Thoracic aorta (tissue), 2 donors: ENCODE measurements at regions not wholly inside any gene's neighbourhood (a gene's known extent, or its start where the extent isn't known, plus 50 kb on each side); places are given as distances from the start of the nearest gene placed in this dataset.

Source experiments
- ATAC-seq: fragments of 150-250 bp; one replicate; pipeline ENCODE4 v1.8.0; 2017; ENCODE audit warnings: low read depth; ENCODE audit not compliant: insufficient number of reproducible peaks, low FRiP score
- DNase-seq: peaks from one replicate; pipeline ENCODE4 v3.0.0-alpha.2; 2020; ENCODE audit warnings: low spot score
- H3K27ac ChIP-seq, 2 donors: fragments of 200-600 bp; sonication (generic); 1 replicate in 1 of 2; 2 replicates in 1 of 2; pipeline ENCODE4 v1.5.1; 2016; ENCODE audit warnings: mild to moderate bottlenecking in 2 of 2, moderate library complexity in 2 of 2
- H3K27me3 ChIP-seq: fragments of 200-600 bp; sonication (generic); replicated peaks from 2 replicates; pipeline ENCODE4 v1.6.0; 2016; ENCODE audit warnings: mild to moderate bottlenecking; ENCODE audit not compliant: insufficient read depth
- H3K36me3 ChIP-seq: fragments of 200-600 bp; sonication (generic); one replicate; pipeline ENCODE4 v1.5.1; 2016
- H3K4me1 ChIP-seq, 2 donors: fragments of 200-600 bp; sonication (generic); 1 replicate in 1 of 2; 2 replicates in 1 of 2; pipeline versions ENCODE4 v1.5.1 to v1.6.0; 2016; ENCODE audit warnings: low read depth in 2 of 2, mild to moderate bottlenecking in 1 of 2; ENCODE audit not compliant: control insufficient read depth in 1 of 2
- H3K4me3 ChIP-seq: fragments of 200-600 bp; sonication (generic); 2 replicates; pipeline ENCODE4 v1.5.1; 2016; ENCODE audit warnings: mild to moderate bottlenecking
- H3K9me3 ChIP-seq: fragments of 200-600 bp; sonication (generic); 2 replicates; pipeline ENCODE4 v1.5.1; 2016
- TF ChIP-seq, protein P1 (sequence below): fragments of 200-600 bp; sonication (generic); IDR thresholded peaks from one replicate; pipeline ENCODE4 v1.5.1; 2019; ENCODE audit warnings: antibody characterized with exemption

DNA sequence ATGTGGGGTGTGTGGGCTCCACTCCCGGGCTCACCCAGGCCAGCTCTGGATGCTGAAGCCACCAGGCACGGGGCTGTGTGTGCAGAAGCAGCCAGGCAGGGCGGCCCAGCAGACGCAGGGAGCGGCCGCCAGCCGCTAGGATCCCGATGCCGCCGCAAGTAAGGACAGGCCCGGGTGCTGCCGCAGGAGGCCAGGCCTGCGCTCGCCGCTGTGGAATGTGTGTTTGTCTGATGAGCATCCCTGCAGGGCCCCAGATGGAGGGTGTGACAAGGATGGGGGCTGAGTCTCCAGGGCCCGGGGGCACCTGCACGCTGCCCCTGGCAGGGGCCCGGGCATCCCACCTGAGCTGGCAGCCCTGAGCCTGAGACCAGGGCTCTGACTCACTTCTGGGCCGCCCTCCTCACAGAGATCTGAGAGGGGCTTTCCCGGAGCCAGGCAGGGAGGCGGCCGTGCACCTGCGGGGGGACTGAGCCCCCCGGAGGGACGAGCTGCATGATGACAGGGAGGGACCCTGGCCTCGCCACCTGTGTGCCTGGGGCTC is 101.5 kb downstream of the FOXL3 start:
- DNase-seq (no peak), ATAC-seq (no peak)
- no peak overlapping the region for H3K27ac ChIP-seq
- H3K36me3 ChIP-seq: no peaks in the 10 kb centered on the region
- TF ChIP-seq, protein P1, sequence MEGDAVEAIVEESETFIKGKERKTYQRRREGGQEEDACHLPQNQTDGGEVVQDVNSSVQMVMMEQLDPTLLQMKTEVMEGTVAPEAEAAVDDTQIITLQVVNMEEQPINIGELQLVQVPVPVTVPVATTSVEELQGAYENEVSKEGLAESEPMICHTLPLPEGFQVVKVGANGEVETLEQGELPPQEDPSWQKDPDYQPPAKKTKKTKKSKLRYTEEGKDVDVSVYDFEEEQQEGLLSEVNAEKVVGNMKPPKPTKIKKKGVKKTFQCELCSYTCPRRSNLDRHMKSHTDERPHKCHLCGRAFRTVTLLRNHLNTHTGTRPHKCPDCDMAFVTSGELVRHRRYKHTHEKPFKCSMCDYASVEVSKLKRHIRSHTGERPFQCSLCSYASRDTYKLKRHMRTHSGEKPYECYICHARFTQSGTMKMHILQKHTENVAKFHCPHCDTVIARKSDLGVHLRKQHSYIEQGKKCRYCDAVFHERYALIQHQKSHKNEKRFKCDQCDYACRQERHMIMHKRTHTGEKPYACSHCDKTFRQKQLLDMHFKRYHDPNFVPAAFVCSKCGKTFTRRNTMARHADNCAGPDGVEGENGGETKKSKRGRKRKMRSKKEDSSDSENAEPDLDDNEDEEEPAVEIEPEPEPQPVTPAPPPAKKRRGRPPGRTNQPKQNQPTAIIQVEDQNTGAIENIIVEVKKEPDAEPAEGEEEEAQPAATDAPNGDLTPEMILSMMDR: no peak
- H3K4me1 ChIP-seq: no peaks in the 10 kb centered on the region
- no peaks in the 10 kb centered on the region for H3K27me3 ChIP-seq
- no peak overlapping the region for H3K4me3 ChIP-seq
- H3K9me3 ChIP-seq: peaks cover 11% of the 10 kb centered on the region

DNA sequence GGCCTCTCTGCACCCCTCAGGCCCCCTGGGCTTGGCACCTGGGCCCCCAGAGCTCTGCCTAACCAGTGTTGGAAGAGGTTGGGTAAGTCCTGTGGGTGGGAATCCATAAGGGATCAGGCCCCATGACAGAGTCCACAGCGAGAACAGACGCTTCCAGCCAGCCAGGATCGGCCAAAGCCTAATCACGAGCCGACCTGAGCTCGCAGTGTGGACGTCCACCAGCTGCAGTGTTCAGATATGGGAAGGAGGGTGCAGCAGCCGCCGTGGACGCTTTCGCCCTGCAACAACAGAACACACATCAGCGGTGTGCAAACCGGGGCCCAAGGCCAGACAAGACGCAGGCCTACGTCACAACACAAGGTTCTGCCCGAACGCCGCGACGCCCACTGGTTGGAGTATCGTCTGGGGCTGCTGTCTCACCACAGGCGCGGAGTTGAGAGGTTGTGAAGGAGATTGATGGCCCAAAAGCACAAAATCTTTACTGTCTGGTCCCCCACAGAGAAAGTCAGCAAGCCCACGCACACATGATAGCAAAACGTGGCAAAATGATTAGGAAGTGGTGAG is 102.1 kb downstream of the FOXL3 start:
- no peak overlapping the region for H3K27ac ChIP-seq
- no peak for ATAC-seq
- H3K9me3 ChIP-seq: peaks cover 11% of the 10 kb centered on the region
- no peaks in the 10 kb centered on the region for H3K4me1 ChIP-seq
- TF ChIP-seq, protein P1: no peak
- H3K36me3 ChIP-seq: no peaks in the 10 kb centered on the region
- DNase-seq: no peak
- H3K27me3 ChIP-seq: no peaks in the 10 kb centered on the region
- H3K4me3 ChIP-seq: no peak overlapping the region

DNA sequence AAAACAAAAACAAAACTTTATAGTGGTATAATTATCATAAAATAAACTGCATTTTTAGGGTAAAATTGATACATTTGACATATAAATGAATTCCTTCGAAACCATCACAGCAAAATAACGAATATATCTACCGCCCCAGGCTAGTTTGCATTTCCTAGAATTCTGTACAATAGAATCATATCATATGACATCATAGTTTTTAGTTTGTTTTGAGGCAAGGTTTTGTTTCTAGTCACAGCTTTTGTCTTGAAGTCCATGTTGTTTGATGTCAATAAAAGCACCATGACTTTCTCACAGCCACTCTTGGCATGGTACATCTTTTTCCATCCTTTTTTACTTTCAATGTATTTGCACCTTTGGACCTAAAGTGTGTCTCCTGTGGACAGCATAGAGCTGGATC is 102.9 kb downstream of the FOXL3 start:
- Histone ChIP-seq H3K4me3 (no peak overlapping the region), H3K9me3 (peaks cover 11% of the 10 kb centered on the region), H3K27me3 (no peaks in the 10 kb centered on the region), H3K4me1 (no peaks in the 10 kb centered on the region), H3K36me3 (no peaks in the 10 kb centered on the region), H3K27ac (no peak overlapping the region)
- no peak for DNase-seq
- ATAC-seq: no peak
- TF ChIP-seq, protein P1: no peak

DNA sequence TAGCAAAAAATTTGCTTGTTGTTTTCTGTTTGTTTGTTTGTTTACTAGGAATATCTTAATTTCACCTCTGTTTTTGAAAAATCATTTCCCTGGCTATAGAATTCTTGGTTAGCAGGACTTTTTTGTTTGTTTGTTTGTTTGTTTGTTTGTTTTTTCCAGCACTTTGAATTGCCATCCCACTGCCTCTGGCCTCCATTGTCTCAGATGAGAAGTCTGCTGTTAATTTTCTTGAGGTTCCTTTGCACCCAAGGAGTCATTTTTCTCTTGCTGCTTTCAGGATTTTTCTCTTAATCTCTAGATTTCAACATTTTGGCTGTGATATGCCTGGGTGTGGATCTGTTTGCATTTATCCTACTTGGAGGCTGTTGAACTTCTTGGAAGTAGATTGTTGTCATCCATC is 105.7 kb downstream of the FOXL3 start:
- Histone ChIP-seq H3K9me3 (peaks cover 21% of the 10 kb centered on the region), H3K4me3 (no peak overlapping the region), H3K27ac (no peak overlapping the region), H3K4me1 (no peaks in the 10 kb centered on the region), H3K27me3 (no peaks in the 10 kb centered on the region), H3K36me3 (no peaks in the 10 kb centered on the region)
- ATAC-seq: no peak
- DNase-seq: no peak
- TF ChIP-seq, protein P1: no peak

DNA sequence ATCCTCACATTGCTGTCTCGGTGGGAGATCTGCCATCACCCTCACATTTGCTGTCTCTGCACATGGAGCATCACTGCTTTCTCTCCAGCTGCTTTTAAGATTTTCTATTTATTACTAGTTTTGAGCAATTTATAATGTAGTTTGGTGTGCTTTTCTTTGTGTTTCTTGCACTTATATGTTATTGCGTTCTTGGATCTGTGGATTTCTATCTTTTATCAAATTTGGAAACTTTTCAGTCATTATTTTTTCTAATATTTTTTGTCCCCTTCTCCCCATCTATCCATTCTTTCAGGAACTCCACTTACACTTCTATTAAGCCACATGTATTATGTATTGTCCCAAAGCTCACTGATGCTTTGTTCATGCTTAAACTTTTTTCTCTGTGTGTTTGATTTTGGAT is 108.9 kb downstream of the FOXL3 start:
- no peak overlapping the region for H3K4me3 ChIP-seq
- H3K27me3 ChIP-seq: no peaks in the 10 kb centered on the region
- no peak for DNase-seq
- H3K4me1 ChIP-seq: no peaks in the 10 kb centered on the region
- no peak overlapping the region for H3K27ac ChIP-seq
- TF ChIP-seq, protein P1: no peak
- no peak for ATAC-seq
- peaks cover 21% of the 10 kb centered on the region for H3K9me3 ChIP-seq
- H3K36me3 ChIP-seq: no peaks in the 10 kb centered on the region
